ENCODE measurements at regions not wholly inside any gene's neighbourhood (a gene's known extent, or its start where the extent isn't known, plus 50 kb on each side); places are given as distances from the start of the nearest gene placed in this dataset.
"Not testable (repeated sequence)": the region's sequence is repeated elsewhere in the genome, so short reads cannot be mapped to it uniquely, and the experiment has no call there.

GRCh38 chr5:112112346-112112745 lies 306.7 kb downstream of the EPB41L4A start:
- no peak for DNase-seq

GRCh38 chr5:112109331-112110007 lies 309.6 kb downstream of the EPB41L4A start:
- no peak for DNase-seq

GRCh38 chr5:112106878-112107277 lies 312.2 kb downstream of the EPB41L4A start:
- no peak for DNase-seq

GRCh38 chr5:112097768-112098167 lies 321.3 kb downstream of the EPB41L4A start:
- DNase-seq = no peak

- no peak for DNase-seq
Observed at GRCh38 chr5:112087222-112087621, 330.2 kb upstream of the NREP start.

- no peak for DNase-seq
Observed at GRCh38 chr5:112086740-112087139, 329.7 kb upstream of the NREP start.

GRCh38 chr5:112084149-112084548 lies 327.2 kb upstream of the NREP start:
- DNase-seq = no peak

GRCh38 chr5:112083623-112084022 lies 326.6 kb upstream of the NREP start:
- DNase-seq = no peak

GRCh38 chr5:112077180-112077579 lies 320.2 kb upstream of the NREP start:
- DNase-seq = no peak

- no peak for DNase-seq
Observed at GRCh38 chr5:112070022-112070421, 313.0 kb upstream of the NREP start.

GRCh38 chr5:112069329-112069728 lies 312.3 kb upstream of the NREP start:
- DNase-seq = no peak

- no peak for DNase-seq
Observed at GRCh38 chr5:112068593-112068992, 311.6 kb upstream of the NREP start.

- DNase-seq = no peak
Observed at GRCh38 chr5:112065781-112066180, 308.8 kb upstream of the NREP start.

GRCh38 chr5:112064956-112065355 lies 308.0 kb upstream of the NREP start:
- DNase-seq = no peak

GRCh38 chr5:112064271-112064701 lies 307.3 kb upstream of the NREP start:
- DNase-seq = no peak

- no peak for DNase-seq
Observed at GRCh38 chr5:112063856-112064255, 306.9 kb upstream of the NREP start.

- no peak for DNase-seq
Observed at GRCh38 chr5:112063191-112063590, 306.2 kb upstream of the NREP start.

GRCh38 chr5:112062181-112062580 lies 305.2 kb upstream of the NREP start:
- DNase-seq = no peak

GRCh38 chr5:112061666-112062065 lies 304.7 kb upstream of the NREP start:
- DNase-seq = no peak

- DNase-seq = no peak
Observed at GRCh38 chr5:112059579-112060135, 302.7 kb upstream of the NREP start.

- no peak for DNase-seq
Observed at GRCh38 chr5:112049738-112050137, 292.7 kb upstream of the NREP start.

- no peak for DNase-seq
Observed at GRCh38 chr5:112036206-112036605, 279.2 kb upstream of the NREP start.

- DNase-seq = no peak
Observed at GRCh38 chr5:112034421-112034979, 277.5 kb upstream of the NREP start.

- DNase-seq = not testable (repeated sequence)
Observed at GRCh38 chr5:112026879-112027278, 269.9 kb upstream of the NREP start.

GRCh38 chr5:112025757-112026156 lies 268.8 kb upstream of the NREP start:
- DNase-seq = no peak
